Peyer's patch (tissue), 4 donors: ENCODE measurements at regions not wholly inside any gene's neighbourhood (a gene's known extent, or its start where the extent isn't known, plus 50 kb on each side); places are given as distances from the start of the nearest gene placed in this dataset.

Source experiments
- POLR2A ChIP-seq, 2 donors: fragments of 450-650 bp; IDR thresholded peaks; one replicate each; pipeline ENCODE4 v1.5.1; 2017; ENCODE audit warnings: antibody characterized with exemption in 2 of 2, mild to moderate bottlenecking in 2 of 2, moderate library complexity in 2 of 2
- TF ChIP-seq, protein P1 (sequence below), 6 experiments: fragments of 450-650 bp in 4 of 6; fragments of 200-600 bp in 2 of 6; sonication (generic) in 1 of 6; IDR thresholded peaks; one replicate each; pipeline ENCODE4 v1.5.1; 2017 to 2019; ENCODE audit warnings: antibody characterized with exemption in 6 of 6, mild to moderate bottlenecking in 3 of 6, moderate library complexity in 1 of 6

DNA sequence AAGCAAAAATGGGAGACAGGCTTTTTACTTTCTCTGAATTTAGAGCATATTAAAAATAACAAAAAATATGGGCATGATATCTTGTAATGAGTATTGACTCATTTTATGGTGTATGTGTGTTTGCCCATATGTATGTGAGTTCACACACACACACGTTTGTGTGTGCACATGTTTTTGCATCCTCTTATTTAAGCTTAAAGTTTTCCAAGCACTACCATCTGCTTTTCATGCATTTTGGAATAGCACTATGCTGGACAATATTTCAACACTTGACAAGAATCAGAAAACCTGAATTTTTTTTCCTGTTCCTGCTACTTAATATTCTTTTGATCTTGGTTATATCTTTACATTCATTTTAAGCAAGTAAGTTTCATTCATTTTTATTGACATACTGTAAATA lies 872.7 kb downstream of the OTOL1 start:
- TF ChIP-seq, protein P1, sequence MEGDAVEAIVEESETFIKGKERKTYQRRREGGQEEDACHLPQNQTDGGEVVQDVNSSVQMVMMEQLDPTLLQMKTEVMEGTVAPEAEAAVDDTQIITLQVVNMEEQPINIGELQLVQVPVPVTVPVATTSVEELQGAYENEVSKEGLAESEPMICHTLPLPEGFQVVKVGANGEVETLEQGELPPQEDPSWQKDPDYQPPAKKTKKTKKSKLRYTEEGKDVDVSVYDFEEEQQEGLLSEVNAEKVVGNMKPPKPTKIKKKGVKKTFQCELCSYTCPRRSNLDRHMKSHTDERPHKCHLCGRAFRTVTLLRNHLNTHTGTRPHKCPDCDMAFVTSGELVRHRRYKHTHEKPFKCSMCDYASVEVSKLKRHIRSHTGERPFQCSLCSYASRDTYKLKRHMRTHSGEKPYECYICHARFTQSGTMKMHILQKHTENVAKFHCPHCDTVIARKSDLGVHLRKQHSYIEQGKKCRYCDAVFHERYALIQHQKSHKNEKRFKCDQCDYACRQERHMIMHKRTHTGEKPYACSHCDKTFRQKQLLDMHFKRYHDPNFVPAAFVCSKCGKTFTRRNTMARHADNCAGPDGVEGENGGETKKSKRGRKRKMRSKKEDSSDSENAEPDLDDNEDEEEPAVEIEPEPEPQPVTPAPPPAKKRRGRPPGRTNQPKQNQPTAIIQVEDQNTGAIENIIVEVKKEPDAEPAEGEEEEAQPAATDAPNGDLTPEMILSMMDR (IDR thresholded peaks at IDR 0.05), result no peak
- no peak for TF ChIP-seq POLR2A (IDR thresholded peaks at IDR 0.05)
